HepG2 (cell line): ENCODE measurements at regions not wholly inside any gene's neighbourhood (a gene's known extent, or its start where the extent isn't known, plus 50 kb on each side); places are given as distances from the start of the nearest gene placed in this dataset.

ENCODE experiments used
- ATAC-seq: fragments of 200-7000 bp; cut with Tn5 transposase; 3 replicates; pipeline ENCODE4 v1.9.1; 2020; ENCODE audit warnings: mild to moderate bottlenecking, moderate library complexity
- BruUV-seq: library from RNA; stranded (reverse); fragments of 400-500 nt; replicated peaks from 2 replicates; lab custom pipeline; 2021; lab: Mats Ljungman, UMichigan
- CTCF ChIA-PET: fragments of 300-600 bp; formaldehyde crosslinking; extraction: SDS; loops from one replicate; lab custom pipeline; 2021; ENCODE audit warnings: low total read pairs, inconsistent platforms, low intra/inter-chr PET ratio; lab: Yijun Ruan, JAX
- POLR2A ChIA-PET: fragments of 350-600 bp; sonication (Branson Sonifier 250); formaldehyde crosslinking; loops from one replicate; lab custom pipeline; 2020; ENCODE audit warnings: antibody characterized with exemption, inconsistent platforms; lab: Yijun Ruan, JAX
- DNase-seq: peaks from one replicate; pipeline ENCODE4 v3.0.0-alpha.2; 2015; ENCODE audit warnings: low spot score
- FAIRE-seq: peaks from 3 replicates; lab custom pipeline; 2011; peaks lifted over from hg19 to GRCh38; lab: Jason Lieb, UNC
- H2AFZ ChIP-seq: one replicate; pipeline ENCODE4 v1.6.1; 2011; ENCODE audit warnings: low read length, inconsistent platforms
- H3K27ac ChIP-seq: fragments of 300-600 bp; 3 replicates; pipeline ENCODE4 v1.8.0; 2011; ENCODE audit warnings: mixed run types, mild to moderate bottlenecking, mixed read lengths, low read length, inconsistent platforms; ENCODE audit not compliant: insufficient read depth; ENCODE audit errors: extremely low read length
- H3K27me3 ChIP-seq, 2 experiments: fragments of 200-600 bp in 1 of 2; 2 replicates in 1 of 2; 3 replicates in 1 of 2; pipeline versions ENCODE4 v1.6.0 to v1.8.0; 2011; ENCODE audit warnings: low read length in 2 of 2, mild to moderate bottlenecking in 2 of 2, moderate library complexity in 2 of 2, inconsistent platforms in 1 of 2; ENCODE audit not compliant: insufficient read depth in 2 of 2, control insufficient read depth in 1 of 2
- H3K36me3 ChIP-seq, 2 experiments: fragments of 200-600 bp in 1 of 2; replicated peaks in 1 of 2; 2 replicates in 1 of 2; 3 replicates in 1 of 2; pipeline versions ENCODE4 v1.5.1 to v1.8.0; 2011; ENCODE audit warnings: low read length in 2 of 2, inconsistent platforms in 1 of 2; ENCODE audit not compliant: insufficient read depth in 2 of 2, control insufficient read depth in 1 of 2
- H3K4me1 ChIP-seq: 2 replicates; pipeline ENCODE4 v1.5.1; 2012; ENCODE audit warnings: low read length, inconsistent platforms; ENCODE audit not compliant: insufficient read depth
- H3K4me2 ChIP-seq: 2 replicates; pipeline ENCODE4 v1.6.0; 2011; ENCODE audit warnings: low read depth, low read length, inconsistent platforms
- H3K4me3 ChIP-seq, 3 experiments: fragments of 200-600 bp in 1 of 3; sonication (generic), shearing (Covaris generic) in 1 of 3; replicated peaks in 1 of 3; 2 replicates each; pipeline ENCODE4 v1.5.1; 2011 to 2016; ENCODE audit warnings: low read length in 3 of 3, inconsistent platforms in 2 of 3, low read depth in 2 of 3, mild to moderate bottlenecking in 2 of 3, control low read depth in 1 of 3, mixed read lengths in 1 of 3; ENCODE audit not compliant: insufficient read depth in 1 of 3
- H3K79me2 ChIP-seq: one replicate; pipeline ENCODE4 v1.6.1; 2011; ENCODE audit warnings: low read length, inconsistent platforms; ENCODE audit not compliant: insufficient read depth
- H3K9ac ChIP-seq: 2 replicates; pipeline ENCODE4 v1.6.0; 2011; ENCODE audit warnings: mild to moderate bottlenecking, low read depth, low read length, inconsistent platforms; ENCODE audit not compliant: insufficient read depth
- H3K9me3 ChIP-seq: 2 replicates; pipeline ENCODE4 v1.5.1; 2012; ENCODE audit warnings: mild to moderate bottlenecking, low read length
- H4K20me1 ChIP-seq: 2 replicates; pipeline ENCODE4 v1.6.0; 2011; ENCODE audit warnings: inconsistent platforms, mild to moderate bottlenecking, low read length, moderate library complexity; ENCODE audit not compliant: insufficient read depth
- MAF1 ChIP-seq: sonication (generic); formaldehyde crosslinking; IDR thresholded peaks from 2 replicates; pipeline ENCODE4 v1.5.0; 2020; ENCODE audit warnings: missing genetic modification reagents, borderline replicate concordance
- WGBS: methylation state at CpG from one replicate; pipeline ENCODE4 v1.1.6; 2017; ENCODE audit warnings: low lambda C conversion rate; 5-methylcytosine and 5-hydroxymethylcytosine counted together
- in situ Hi-C: cut with HindIII; loops from 2 replicates; pipeline ENCODE4 v1.10.0; 2017; ENCODE audit warnings: low pct_unique_long_range_greater_than_20kb; ENCODE audit not compliant: extremely low pct_ligation_motif_present
- intact Hi-C: fragments of 100-400 bp; cut with micrococcal nuclease; formaldehyde crosslinking; loops from one replicate; pipeline ENCODE4 v1.10.0; 2022; ENCODE audit not compliant: unreplicated experiment
- TF ChIP-seq, protein P1 (sequence below): sonication (generic); formaldehyde crosslinking; IDR thresholded peaks from 2 replicates; pipeline ENCODE4 v1.5.0; 2020; ENCODE audit warnings: mild to moderate bottlenecking, missing genetic modification reagents
- TF ChIP-seq, protein P2 (sequence below): sonication (generic); formaldehyde crosslinking; IDR thresholded peaks from 2 replicates; pipeline ENCODE4 v1.4.0; 2020; ENCODE audit warnings: mild to moderate bottlenecking, missing genetic modification reagents

DNA sequence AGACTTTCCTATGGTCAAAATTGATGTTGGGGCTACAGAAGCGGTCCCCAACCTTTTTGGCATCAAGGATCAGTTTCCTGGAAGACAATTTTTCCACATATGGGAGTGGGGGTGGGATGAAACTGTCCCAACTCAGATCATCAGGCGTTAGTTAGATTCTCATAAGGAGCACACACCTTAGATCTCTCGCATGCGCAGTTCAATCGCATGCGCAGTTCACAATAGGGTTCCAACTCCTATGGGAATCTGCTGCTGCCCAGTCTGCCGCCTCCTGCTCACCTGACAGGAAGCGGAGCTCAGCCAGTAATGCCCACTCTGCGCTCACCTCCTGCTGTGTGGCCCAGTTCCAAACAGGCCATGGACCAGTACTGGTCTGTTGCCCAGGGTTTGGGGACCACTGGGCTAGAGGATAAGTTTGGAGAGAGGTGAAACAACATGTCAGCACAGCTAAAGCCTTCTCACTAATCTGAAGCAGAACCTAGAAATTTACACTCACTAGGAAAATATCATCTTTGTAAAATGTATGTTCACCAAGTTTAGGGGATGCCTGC is 410.8 kb upstream of the ZNF804A start:
- no peak for ATAC-seq
- no peaks in the 10 kb centered on the region for H3K27me3 ChIP-seq
- no peaks in the 10 kb centered on the region; the same call in 1 of the 2 replicates for H4K20me1 ChIP-seq
- intact Hi-C loops, result no loop called here
- no peak overlapping the region for H2AFZ ChIP-seq
- in situ Hi-C loops, result no loop called here
- DNase-seq, result no peak
- no peaks in the 10 kb centered on the region for H3K36me3 ChIP-seq
- no peak overlapping the region for H3K4me2 ChIP-seq
- H3K9me3 ChIP-seq, result no peaks in the 10 kb centered on the region
- POLR2A ChIA-PET, result no interaction called here
- TF ChIP-seq, protein P1, sequence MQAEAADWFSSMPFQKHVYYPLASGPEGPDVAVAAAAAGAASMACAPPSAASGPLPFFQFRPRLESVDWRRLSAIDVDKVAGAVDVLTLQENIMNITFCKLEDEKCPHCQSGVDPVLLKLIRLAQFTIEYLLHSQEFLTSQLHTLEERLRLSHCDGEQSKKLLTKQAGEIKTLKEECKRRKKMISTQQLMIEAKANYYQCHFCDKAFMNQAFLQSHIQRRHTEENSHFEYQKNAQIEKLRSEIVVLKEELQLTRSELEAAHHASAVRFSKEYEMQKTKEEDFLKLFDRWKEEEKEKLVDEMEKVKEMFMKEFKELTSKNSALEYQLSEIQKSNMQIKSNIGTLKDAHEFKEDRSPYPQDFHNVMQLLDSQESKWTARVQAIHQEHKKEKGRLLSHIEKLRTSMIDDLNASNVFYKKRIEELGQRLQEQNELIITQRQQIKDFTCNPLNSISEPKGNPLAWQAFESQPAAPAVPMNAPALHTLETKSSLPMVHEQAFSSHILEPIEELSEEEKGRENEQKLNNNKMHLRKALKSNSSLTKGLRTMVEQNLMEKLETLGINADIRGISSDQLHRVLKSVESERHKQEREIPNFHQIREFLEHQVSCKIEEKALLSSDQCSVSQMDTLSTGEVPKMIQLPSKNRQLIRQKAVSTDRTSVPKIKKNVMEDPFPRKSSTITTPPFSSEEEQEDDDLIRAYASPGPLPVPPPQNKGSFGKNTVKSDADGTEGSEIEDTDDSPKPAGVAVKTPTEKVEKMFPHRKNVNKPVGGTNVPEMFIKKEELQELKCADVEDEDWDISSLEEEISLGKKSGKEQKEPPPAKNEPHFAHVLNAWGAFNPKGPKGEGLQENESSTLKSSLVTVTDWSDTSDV (CRISPR knock-in tag), result no peak
- TF ChIP-seq MAF1 (CRISPR knock-in tag), result no peak
- TF ChIP-seq, all 625 proteins: peak for 0
- Histone ChIP-seq H3K4me3 (no peak overlapping the region), H3K9ac (no peak overlapping the region), H3K4me1 (no peaks in the 10 kb centered on the region), H3K27ac (no peak overlapping the region), H3K79me2 (no peaks in the 10 kb centered on the region)
- FAIRE-seq, result no peak
- CTCF ChIA-PET, result no interaction called here
- 31% methylated on average over 9 of the region's 9 CpGs for WGBS
- no TSS peak for BruUV-seq

DNA sequence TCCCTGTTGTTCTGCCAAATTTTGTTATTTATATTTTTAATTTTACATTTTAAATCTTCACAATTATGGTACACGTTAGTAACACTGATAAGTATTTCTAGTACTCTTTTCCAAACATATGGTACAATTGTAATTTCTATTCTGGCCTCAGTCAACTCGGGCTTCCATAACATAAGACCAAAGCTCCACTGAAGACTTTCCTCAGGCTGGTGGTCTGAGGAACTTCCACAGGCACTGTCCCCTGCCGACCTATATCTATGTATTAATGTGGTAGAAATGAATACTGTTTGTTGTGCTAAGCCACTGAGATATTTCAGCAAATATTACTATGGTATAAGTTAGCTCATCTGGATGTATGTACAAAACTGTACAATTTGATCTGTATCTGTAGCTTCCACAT is 407.6 kb upstream of the ZNF804A start:
- Histone ChIP-seq H3K4me3 (no peak overlapping the region), H3K36me3 (no peaks in the 10 kb centered on the region), H3K9me3 (no peaks in the 10 kb centered on the region), H3K79me2 (no peaks in the 10 kb centered on the region), H3K4me2 (no peak overlapping the region), H2AFZ (no peak overlapping the region), H3K27me3 (no peaks in the 10 kb centered on the region), H3K9ac (no peak overlapping the region)
- CTCF ChIA-PET, result no interaction called here
- in situ Hi-C loops, result no loop called here
- no peak for ATAC-seq
- DNase-seq, result no peak
- POLR2A ChIA-PET, result no interaction called here
- FAIRE-seq, result no peak
- TF ChIP-seq, protein P2, sequence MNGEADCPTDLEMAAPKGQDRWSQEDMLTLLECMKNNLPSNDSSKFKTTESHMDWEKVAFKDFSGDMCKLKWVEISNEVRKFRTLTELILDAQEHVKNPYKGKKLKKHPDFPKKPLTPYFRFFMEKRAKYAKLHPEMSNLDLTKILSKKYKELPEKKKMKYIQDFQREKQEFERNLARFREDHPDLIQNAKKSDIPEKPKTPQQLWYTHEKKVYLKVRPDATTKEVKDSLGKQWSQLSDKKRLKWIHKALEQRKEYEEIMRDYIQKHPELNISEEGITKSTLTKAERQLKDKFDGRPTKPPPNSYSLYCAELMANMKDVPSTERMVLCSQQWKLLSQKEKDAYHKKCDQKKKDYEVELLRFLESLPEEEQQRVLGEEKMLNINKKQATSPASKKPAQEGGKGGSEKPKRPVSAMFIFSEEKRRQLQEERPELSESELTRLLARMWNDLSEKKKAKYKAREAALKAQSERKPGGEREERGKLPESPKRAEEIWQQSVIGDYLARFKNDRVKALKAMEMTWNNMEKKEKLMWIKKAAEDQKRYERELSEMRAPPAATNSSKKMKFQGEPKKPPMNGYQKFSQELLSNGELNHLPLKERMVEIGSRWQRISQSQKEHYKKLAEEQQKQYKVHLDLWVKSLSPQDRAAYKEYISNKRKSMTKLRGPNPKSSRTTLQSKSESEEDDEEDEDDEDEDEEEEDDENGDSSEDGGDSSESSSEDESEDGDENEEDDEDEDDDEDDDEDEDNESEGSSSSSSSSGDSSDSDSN, result no peak
- TF ChIP-seq, all 625 proteins: peak for 0
- Histone ChIP-seq H3K4me1 (no peaks in the 10 kb centered on the region), H4K20me1 (no peaks in the 10 kb centered on the region; the same call in 1 of the 2 replicates), H3K27ac (no peak overlapping the region)
- intact Hi-C loops, result no loop called here
- BruUV-seq, result no TSS peak
- 0% methylated on average over 3 of the region's 3 CpGs for WGBS
